Stimulated activated CD4-positive, alpha-beta T cell treated with anti-CD3 and anti-CD28 coated beads, TNF-alpha, amount 100 ng/mL, for 4 hours (primary cell): ENCODE measurements at regions not wholly inside any gene's neighbourhood (a gene's known extent, or its start where the extent isn't known, plus 50 kb on each side); places are given as distances from the start of the nearest gene placed in this dataset.
"Not testable (repeated sequence)": the region's sequence is repeated elsewhere in the genome, so short reads cannot be mapped to it uniquely, and the experiment has no call there.

Experiments used
- DNase-seq, 3 experiments: peaks; one replicate each; pipeline ENCODE4 v3.0.0-alpha.2; 2020; ENCODE audit warnings: low read depth in 3 of 3

DNA sequence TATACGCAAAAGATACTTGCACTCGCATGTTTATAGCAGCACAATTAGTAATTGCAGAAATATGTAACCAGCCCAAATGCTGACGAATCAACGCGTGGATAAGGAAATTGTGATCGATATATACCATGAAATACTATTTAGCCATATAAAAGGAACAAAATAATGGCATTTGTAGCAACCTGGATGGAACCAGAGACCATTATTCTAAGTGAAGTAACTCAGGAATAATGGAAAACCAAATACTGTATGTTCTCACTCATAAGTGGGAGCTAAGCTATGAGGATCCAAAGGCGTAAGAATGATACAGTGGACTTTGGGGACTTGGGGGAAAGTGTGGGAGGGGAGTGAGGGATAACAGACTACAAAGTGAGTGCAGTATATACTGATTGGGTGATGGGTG, 1008.0 kb upstream of the CRIM1 start:
- DNase-seq: no peak

DNA sequence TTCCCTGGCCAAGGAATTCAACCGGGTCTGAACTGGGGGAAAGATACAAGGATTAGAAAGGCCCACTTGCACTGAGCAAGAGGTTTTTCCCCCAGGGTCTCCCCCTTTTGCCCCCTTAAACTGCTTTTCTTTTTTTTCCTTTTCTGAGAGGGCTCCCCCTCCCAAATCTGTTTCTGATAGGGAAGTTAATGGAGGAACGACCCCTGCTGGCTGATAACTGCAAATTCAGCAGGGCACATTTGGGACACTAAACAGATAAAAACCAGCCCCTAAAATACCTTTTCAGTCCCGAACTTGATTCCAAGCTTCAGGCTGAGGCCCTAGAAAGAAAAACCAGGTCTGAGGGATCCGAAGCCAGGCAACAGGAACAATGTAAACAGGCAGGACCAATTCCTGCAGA, 1012.4 kb upstream of the CRIM1 start:
- no peak for DNase-seq

DNA sequence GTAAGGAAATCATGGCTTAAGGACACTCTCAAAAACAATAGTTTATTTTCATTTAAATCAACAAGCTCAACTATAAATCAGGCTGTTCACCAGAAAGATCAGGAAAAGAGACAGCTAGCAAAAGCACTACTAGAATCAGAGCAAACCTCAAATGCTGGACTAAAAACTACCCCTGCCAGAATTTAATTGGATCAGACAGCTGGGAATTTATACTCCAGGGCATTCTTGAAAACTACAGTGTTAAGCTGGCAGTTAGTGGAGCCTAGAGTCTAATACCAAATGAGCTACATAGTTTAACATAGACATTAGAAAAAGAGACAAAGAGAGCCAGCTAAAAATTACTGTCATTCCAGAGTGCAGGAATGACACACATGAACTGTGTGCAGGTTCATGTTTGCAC, 1016.4 kb upstream of the CRIM1 start:
- no peak for DNase-seq

DNA sequence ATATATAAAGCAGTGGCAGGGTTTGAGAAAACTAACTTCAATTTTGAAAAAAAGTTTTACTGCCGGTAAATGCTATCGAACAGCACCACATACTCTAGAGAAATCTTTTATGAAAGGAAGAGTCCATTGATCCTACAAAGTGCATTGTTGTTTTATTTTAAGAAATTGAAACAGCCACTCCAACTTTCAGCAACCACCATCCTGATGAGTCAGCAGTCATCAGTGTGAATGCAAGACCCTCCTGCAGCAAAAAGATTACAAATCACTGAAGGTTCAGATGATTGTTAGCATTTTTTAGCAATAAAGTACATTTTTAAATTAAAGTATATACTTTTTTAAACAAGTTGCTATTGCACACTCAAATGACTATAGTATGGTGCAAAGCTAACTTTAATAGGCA, 1017.7 kb upstream of the CRIM1 start:
- no peak for DNase-seq

DNA sequence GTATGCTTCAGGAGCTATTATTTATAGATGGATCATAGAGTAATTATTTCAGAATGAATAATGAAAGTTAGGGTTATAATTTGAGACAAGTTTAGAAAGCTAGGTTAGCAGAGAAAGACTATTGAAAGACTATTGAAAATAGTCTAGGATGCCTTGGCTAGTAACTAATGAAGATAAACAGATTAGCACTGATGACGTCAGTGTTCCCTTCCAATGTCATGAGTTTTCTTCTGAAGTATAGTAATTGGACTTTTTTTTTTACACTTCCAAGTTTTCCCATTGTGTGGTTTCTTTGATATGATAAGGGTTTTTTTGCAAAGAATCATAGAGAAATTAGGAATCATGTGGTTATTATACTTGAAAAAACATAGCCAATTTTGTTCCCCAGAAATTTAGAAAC, 1041.5 kb upstream of the CRIM1 start:
- DNase-seq: no peak

DNA sequence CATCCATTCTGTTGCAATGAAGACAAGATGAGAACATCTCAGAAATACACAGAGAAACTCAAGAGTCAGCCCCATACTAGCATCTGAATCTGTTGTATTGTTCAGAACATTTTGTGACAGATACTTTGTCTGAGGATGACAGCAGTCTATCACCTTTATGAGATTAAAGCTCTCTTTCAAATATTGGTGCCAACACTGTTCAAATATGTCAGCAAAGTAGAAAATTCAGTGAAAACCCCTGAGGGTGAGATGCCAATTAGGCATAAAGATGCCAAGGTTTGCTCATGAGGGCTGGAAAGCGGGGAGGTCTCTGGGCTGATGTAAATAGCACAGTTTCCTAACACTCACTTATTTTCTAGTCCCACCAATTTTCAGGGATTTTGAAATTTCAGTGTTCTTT, 1054.2 kb upstream of the CRIM1 start:
- no peak for DNase-seq

DNA sequence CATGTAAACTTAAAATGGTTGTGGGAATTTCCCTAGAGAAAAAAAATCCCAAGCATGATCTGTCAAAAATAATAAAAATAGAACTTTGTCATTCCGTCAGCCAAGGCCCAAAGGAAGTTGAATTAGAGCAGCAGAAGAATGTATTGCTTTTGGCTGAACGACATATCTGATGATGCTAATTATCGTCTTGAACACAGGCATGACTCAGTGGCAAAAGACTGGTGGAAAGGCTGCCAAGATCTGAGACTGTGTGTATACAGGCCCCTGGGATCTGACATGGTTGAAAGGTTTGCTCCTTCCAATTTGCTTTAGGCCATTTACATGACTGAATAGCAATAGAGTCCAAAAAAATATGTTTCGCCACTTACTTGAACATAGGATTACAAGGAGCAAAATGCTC, 1057.1 kb upstream of the CRIM1 start:
- DNase-seq: no peak

DNA sequence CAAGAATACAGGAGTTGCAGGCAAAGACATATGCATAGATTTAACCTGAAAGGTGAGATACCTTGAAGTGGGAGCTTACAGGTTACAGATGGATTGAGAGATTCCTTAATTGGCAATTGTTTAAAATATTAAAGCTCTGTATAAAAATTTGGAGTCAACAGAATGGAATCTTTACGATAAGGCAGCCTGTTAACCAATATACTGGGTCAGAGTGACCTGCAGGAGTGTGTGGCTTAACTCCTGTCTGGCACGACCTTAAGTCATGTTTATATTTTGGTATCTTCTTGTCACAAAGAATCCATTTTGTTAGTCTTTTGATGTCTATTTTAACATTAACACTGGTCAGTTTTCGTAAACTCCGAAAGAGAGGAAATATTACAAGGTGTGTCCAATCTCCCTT, 1058.2 kb upstream of the CRIM1 start:
- no peak for DNase-seq

DNA sequence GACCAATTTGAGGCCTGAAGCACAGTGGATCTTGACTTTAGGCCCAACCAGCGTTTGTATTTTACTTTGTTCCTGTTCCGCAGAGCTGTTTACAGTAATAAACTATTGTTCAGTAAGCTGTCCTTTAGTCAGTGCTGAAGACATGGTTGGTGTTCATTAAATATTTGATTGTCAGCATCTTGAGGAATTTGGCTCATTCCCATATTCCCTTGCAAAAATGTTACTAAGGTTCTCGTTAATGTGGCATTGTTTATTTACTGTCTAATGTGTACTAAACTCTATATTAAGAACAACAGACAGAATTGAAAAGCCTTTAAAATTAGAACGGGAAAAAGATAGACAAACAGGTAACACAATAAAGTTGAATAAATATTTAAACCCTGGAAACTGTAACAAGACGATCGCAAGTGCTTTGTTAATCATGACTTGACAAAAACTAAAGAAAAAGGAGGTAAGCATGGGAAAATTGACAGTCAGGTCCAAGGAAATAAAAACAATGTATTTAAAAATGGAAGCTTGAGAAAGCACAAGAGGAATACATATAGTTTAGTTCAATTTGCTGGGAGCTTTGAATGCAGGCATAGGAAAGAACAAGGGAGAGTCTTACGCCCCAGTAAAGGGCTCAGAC, 1060.8 kb upstream of the CRIM1 start:
- DNase-seq: no peak

DNA sequence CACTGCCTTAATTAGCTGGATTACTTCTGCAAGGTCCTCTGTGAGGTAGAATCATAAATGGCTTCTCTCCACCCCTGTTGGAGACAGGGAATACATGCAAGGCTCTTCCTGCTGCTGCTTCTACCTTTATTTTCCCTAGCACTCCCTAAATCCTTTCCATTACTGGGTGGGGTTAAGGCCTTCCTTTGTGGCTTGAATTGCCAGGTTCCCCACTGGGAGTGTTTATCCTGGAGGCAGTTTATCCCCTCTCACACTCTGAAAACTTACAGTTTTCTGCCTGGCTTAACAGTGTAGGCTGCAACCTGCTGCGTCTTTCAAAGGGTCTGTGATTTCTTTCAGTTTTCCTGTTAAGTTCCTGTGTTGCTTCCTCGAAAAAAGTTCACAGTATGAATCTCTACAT, 1062.3 kb upstream of the CRIM1 start:
- DNase-seq: no peak

DNA sequence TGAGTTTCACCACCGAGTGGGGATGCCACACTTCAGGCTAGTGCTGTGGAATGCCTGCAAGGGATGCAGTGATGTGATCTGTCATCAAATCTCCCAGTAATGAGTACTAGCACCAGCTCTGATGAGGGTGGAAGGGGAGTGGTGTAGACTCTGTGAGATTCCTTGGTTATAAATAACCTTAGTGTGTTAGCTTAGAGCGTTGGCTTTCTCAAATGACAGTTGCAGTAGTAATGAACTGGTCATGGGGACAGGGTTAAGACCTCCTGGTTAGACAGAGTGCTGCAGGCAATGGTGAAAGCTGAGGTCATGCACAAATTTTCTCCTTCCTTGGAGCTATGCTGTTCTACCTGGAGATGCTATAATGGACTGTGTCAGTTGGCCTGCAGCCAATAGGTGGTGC, 1063.4 kb upstream of the CRIM1 start:
- no peak for DNase-seq

DNA sequence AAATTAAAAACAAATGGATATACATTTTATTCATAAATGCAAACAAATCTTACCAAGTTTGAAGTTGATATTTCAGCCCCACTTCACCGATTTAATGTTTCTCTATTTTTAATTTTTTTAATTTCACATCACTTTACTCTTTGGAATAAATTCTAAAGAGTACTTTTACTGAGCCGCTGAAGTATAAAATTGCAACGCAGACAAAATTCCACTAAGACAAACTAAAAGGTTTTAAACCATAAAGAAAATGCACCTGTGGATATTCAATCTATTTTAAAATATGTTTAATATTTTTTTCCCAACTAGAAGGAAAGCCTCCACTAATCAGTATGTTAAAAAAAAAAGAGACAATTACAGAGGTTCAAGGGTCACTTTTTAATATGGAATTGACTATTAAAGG, 1073.9 kb upstream of the CRIM1 start:
- DNase-seq: no peak

DNA sequence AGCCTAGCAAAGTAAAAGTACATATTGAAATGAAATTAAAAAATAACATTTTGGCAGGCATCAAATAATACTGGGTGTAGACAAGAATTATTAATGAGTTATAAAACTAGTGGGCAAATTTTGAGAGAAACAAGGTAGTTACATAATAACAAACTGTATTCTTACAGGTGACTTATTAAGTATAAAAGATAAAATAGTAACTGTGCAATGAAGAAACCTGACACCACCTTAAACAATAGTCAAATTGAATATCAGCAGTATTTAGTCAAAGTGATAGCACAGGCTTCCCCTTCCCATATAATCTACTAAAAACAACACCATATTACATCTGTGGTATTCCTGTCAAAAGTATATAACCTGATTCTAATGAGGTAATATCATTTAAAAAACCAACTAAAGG, 1099.8 kb upstream of the CRIM1 start:
- no peak for DNase-seq

DNA sequence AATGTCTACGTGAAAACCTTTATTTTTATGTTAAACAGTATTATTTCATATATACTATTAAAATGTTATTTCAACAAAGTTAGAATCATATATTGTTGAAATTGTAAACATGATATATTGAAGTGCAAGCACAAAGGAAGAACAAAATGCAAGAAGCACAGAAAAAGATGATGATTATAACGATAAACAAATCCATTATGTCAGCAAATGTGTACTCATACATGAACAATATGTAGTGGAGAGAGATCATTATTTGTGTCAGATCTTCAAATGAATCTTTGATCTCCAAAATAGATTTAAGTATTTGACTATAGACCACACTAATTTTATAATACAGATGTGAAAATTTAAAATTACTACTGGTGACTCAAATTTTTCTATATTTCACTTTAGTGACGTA, 1104.4 kb upstream of the CRIM1 start:
- DNase-seq: no peak

DNA sequence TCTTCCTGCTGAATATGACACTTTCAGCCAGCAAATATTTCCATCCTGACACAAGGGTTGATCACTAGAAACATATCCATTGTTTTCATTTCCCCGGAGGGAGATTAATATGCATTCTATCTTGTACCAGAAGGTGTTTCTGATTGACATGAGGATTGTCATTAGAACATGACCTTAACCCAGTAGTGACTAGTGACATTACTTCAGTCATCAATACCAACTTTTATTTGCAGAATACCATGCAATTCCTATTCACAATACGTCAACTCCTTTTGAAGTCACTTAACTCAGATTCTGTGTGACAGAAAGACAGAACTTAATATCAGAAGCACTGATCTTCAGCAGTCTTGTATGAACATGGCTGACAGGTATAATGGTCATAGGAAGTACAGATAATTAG, 1108.9 kb upstream of the CRIM1 start:
- no peak for DNase-seq

DNA sequence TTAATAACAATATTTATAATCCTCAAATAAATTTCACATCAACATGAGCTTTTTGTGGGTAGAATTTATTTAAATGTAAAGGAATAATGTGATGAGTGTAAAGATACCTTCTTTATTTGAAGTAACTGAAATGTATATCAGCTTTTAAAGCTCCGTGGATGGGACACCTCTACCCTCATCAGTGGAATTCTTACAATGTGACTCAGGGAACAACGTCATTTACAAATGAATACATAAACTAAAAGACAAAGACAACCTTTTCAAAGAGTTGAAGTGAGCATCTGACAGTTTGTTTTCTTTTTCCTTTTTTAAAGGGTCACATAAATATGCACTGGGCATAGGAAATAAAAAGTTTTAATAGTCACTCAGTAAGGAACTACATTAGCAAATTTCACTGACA, 1127.0 kb upstream of the CRIM1 start:
- no peak for DNase-seq

DNA sequence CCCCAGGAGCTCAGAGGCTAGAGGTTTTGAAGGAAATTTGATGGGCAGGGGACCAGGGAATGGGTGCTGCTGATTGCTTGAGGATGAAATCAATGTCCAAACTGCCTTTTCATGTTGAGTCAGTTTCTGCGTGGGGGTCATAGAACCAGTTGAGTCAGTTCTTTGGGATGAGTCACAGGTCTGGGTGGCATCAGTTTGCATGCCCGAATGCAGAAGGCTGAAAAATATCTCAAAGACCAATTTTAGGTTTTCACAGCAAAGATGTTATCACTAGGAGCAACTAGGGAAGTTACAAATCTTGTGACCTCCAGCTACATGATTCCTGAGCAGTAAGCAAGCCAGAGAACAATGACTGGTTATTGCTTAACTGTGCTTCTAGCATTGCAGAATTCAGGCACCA, 1135.1 kb upstream of the CRIM1 start:
- DNase-seq: no peak

DNA sequence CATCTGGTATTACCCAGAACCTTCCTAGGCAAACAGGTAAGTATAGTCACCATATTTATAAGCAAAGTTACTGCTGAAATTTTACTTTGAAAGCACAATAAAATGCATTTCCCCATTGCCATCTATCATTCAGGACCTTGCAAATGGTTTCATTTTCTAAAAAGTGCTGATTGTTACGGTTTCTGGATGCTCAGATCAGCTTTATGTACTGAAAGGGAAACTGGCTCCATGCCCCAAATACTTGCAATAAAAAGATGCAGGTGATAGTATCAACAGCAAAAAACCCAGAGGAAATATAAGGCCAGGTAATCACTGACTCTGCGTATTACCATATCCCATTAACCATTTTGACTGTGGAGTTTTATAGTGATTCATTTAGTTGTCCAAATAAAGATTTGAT, 1150.7 kb upstream of the CRIM1 start:
- DNase-seq: no peak

DNA sequence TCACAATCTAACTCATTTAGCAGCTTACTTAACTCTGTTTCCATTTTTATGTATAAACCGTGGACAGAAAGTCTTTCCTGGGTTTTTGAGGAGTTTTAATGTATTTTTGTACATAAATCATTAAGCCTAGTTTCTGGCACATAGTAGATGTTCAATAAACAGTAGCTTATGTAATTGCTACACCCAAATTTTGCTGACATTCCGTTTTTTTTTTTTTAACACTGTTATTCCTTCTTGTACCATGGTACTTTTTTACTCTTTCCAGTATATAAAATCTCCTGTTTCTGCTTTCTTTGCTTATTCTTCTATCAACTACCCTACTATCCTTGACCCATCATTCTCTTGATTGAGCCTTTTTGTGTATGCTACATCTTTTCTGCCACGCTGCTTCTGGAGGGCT, 1151.3 kb upstream of the CRIM1 start:
- no peak for DNase-seq

DNA sequence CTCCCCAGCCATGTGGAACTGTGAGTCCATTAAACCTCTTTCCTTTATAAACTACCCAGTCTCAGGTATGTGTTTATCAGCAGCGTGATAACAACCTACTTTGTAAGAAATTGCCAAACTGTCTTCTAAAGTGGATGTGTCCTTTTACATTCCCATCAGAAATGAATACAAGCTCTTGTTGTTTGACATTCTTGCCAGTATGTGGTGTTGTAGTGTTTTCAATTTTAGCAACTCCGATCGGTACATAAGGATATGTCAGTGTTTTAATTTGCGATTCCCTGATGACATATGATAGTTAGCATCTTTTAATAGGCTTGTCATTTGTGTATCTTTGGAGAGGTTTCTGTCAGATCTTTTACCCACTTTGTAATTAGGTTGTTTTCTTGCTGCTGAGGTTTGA, 1156.3 kb upstream of the CRIM1 start:
- DNase-seq: no peak

DNA sequence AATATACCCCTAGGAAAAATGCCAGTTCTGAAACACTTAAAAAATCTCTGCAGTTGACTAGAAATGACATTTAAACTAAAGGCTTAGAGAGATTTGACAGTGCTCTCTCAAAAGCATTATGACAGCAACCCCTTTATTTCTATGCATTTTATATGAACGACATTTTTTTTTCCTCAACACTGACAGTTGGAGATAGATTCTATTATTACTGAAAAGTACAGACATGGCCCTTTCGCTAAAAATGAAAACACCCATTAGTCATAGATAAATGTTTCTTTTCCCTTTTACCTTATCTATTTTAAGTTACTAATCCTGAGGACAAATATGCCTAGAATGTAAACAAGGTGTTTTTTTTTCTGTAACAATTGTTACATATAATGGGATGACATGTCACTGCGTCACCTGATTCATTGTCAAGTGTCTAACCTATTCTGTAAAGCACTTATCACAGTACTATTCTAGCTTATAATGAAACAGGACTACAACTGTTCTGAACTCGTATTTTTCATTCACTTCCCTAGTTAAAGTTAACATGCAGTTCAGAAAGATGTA, 1169.6 kb upstream of the CRIM1 start:
- DNase-seq: no peak

DNA sequence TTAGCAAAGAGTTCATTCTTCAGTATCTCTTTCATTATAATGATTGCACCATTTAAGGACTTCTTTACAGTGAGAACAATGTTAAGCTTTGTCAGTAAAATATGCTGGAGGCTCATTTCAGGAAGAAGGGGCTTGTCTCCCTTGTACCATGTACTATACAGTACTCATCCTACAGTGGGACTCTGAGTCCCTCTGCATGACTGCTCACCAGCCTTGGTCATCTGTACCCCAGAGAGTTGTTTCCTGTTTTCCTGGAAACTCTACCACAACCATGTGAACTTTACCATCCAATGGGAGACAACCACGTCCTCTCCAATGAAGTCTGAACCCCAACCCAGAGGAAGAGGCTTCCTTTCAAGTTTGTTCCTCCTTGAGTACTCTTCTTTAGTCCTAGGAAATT, 1171.1 kb upstream of the CRIM1 start:
- DNase-seq: no peak

DNA sequence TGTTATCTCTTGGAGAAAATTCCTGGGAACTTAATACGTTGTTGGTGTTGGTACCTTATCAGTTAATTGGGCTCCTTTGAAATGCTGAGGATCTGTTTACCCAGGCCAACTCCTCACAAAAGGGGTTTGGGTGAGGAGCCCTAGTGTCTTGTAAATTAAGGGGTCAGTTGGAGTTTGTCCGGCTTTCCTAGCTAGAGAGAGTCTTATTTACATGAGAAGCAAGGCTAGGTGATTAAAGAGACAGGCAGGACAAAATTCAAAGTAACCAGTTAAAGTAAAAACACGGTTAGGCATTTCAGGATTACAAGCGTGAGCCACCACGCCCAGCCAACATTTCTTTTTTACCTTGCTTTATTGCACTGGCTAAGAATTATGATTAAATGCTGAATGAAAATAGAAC, 1178.9 kb upstream of the CRIM1 start:
- DNase-seq: not testable (repeated sequence)

DNA sequence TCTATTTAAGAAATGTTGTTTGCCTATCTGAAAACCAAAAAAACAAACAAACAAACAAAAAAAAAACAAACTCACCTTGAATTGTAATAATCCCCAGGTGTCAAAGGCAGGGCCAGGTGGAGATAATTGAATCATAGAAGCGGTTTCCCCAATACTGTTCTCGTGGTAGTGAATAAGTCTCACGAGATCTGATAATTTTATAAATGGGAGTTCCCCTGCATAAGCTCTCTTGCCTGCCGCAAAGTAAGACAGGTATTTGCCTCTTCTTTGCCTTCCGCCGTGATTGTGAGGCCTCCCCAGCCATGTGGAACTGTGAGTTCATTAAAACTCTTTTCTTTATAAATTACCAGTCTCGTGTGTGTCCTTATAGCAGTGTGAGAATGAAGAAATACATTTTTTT, 1180.7 kb upstream of the CRIM1 start:
- DNase-seq: no peak
